ENCODE measurements at regions not wholly inside any gene's neighbourhood (a gene's known extent, or its start where the extent isn't known, plus 50 kb on each side); places are given as distances from the start of the nearest gene placed in this dataset.

DNA sequence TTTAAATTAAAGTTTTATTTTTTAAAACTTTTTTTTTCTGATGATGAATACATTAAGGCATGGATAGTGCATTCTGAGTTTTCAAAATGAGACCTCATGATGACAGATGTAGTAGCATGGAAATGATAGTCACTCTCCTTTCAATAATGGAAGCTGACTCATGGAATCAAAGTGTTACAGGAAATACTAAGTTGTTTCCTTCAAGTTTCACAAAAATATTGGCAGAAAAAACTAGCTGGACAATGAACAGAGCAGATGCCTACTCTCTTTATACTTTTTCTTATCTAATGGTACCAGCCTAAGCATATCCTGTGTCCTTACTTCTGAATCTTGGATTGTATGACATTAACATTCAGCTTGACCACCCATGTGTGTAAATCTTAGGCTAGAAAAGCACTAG is 1337.3 kb downstream of the PCDH9 start:
- TF ChIP-seq FOXA1 (IDR thresholded peaks at IDR 0.05) = no peak
- TF ChIP-seq L3MBTL2 (conservative IDR thresholded peaks at IDR 0.05) = no peak
- no peak for TF ChIP-seq FOXM1 (IDR thresholded peaks at IDR 0.05; ENCODE audit: borderline replicate concordance)
- TF ChIP-seq TARDBP (IDR thresholded peaks at IDR 0.05) = no peak
- TF ChIP-seq SP1 (IDR thresholded peaks at IDR 0.05) = no peak
- TF ChIP-seq SUZ12 (IDR thresholded peaks at IDR 0.05) = no peak
- TF ChIP-seq CTBP1 (IDR thresholded peaks at IDR 0.05; ENCODE audit: borderline replicate concordance) = no peak
- TF ChIP-seq FOXK2 (IDR thresholded peaks at IDR 0.05) = no peak
- TF ChIP-seq NFRKB (IDR thresholded peaks at IDR 0.05) = no peak
- TF ChIP-seq BHLHE40 (IDR thresholded peaks at IDR 0.05; ENCODE audit: borderline replicate concordance) = no peak
- TF ChIP-seq ELF4 (IDR thresholded peaks at IDR 0.05) = no peak
- no peak for TF ChIP-seq ZNF384 (IDR thresholded peaks at IDR 0.05)

Measured in HEK293T (cell line).